CD4-positive, alpha-beta T cell treated with Interleukin-15 for 4 hours (primary cell): ENCODE measurements at regions not wholly inside any gene's neighbourhood (a gene's known extent, or its start where the extent isn't known, plus 50 kb on each side); places are given as distances from the start of the nearest gene placed in this dataset.
A peak's percentile ranks its signal among the peaks of the same experiment; 100 is the strongest.

Experiments
- DNase-seq: peaks from one replicate; pipeline ENCODE4 v3.0.0-alpha.2; 2020; ENCODE audit warnings: low spot score

DNA sequence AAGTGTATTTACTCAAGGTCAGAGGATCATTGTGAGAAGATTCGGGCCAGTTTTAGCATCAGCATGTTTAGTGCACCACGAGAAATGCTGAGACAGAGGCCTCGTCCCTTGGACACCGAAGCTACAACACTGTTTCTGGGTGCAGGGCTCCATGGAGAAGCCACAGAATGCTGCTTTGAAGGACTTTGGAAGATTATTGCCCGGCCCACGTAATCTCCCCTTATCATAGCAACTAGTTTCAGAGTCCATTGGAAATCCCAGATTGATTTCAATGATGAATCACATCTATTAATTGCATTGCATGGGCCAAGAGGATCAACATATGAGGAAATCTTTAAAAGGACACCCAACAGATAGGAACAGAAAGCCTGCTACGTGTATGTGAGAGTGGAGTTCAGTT is 156.0 kb downstream of the MAF start:
- no peak for DNase-seq

DNA sequence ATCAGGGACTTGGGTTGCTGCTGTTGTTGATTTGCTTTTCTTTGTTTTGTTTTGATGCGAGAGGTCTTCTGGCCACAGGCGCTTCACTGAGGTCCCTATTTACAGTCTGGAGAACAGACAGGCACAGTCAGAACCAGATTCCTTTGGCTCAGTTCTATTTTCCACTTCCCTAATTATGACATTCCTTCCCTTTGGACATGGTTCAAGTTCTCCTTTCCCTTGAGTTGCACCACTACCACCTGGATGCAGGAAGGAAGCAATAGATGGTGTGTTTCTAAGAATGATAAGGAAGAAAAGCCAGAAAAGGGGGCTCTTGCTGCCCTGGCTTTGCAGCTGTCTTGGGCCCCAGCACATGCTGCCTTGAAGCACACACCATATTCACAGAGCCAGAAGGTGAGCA is 160.6 kb downstream of the MAF start:
- no peak for DNase-seq

DNA sequence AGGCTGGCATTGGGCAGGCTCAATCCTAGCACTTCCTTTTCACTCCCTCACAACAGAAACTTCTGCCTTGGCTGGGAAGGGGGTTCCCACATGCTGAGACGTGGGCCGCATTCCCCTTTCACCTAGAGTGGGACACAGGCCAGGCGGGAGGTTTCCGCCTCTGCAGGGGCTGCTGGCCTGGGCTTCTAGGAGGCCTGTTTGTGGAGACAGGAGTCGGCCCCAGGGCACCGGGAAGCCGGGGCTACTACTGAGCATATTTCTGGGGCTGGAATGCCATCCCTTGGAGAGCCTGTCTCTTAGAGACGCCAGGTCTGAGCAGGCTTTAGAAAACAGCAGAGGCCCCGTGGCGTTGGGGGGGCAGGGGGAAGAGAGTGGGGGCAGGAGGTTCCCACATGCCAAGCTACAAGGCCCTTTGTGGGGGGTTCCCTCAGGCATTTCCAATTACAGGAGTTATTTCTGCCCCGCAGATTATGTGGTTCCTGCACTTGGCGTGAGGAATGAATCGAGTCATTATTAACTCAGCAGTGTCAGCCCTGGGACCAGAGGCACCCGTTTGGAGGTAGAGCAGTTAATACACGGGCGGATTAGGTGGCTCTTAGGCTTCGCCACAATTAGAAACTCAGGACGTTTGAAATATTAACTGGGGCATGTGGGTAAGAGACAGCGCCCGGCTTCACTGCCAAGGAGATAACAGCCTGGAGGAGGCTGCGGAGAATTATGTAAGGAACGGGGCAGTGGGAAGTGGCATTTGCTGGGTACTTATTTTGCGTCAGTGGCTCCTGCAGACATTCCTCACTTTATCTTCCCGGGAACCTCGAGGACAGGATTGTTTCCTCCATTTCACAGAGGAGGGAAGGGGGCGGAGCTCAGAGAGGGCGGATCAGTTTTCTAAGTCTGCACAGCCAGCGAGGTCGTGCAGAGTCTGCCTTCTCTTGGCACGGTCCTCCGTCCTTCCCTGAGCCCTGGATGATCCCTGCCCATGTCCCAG is 162.5 kb downstream of the MAF start:
- no peak for DNase-seq

DNA sequence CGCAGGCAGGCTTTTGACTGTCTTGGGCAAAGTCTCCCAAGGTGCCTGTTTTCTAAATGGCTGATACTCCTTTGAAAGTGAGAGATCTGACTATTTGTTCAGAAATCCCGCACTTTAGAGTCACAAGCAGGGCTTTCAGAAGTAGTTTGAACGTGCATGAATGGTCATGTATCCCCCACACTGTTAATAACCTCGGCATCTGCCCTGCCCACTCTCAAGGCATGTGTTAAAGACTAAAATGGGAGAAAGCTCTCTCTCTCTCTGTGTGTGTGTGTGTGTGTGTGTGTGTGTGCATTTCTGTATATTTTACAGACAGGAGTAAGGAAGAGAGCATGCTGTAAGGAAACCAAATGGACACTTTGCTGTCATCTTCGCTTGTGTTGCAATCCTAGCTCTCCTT is 163.7 kb downstream of the MAF start:
- no peak for DNase-seq

DNA sequence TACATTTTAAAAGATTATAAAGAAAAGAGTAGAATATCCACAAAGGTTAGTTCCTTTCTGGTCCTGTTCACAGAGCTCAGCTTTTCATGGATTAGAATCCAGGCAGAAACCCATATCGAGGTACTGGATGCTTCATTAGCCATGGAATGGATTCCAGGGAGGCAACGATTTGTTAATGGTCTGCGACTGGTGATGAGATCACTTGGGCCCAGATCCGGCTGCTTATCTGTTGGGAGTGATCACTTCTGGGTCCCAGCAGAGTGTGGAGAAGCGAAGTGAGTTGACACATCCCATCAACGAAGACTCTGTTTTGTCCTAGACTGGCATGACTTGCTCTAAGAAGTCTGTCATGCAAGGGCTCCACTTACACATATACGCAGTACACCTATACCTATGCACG is 165.8 kb downstream of the MAF start:
- DNase-seq: no peak

DNA sequence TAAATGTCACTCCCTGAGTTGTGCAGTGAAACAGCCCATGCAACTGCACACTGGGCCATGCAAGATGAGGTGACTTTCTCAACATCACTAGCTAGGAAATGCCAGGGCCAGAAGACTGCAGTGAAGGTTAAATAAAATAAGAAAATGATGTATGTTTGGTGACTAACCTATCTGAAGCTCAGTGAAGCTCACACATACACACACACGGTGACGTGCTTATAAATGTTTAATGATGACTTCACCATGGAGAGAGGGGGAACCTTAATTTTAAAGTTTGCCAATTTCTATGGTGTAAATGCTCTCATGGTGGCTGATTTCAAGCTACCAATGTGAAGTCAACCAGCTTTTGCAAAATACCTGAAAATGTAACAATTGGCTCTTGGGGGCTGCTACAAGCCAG is 166.4 kb downstream of the MAF start:
- DNase-seq: no peak

DNA sequence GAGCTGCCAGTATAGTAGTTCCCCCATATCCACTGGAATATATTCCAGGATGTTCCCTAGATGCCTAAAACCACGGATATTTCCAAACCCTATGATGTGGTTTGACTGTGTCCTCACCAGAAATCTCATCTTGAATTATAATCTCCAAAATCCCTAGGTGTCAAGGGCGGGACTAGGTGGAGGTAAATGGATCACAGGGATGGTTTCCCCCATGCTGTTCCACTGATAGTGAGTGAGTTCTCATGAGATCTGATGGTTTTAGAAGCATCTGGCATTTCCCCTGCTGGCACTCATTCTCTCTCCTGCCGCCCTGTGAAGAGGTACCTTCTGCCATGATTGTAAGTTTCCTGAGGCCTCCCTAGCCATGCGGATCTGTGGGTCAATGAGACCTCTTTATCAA is 168.6 kb downstream of the MAF start:
- DNase-seq: no peak

DNA sequence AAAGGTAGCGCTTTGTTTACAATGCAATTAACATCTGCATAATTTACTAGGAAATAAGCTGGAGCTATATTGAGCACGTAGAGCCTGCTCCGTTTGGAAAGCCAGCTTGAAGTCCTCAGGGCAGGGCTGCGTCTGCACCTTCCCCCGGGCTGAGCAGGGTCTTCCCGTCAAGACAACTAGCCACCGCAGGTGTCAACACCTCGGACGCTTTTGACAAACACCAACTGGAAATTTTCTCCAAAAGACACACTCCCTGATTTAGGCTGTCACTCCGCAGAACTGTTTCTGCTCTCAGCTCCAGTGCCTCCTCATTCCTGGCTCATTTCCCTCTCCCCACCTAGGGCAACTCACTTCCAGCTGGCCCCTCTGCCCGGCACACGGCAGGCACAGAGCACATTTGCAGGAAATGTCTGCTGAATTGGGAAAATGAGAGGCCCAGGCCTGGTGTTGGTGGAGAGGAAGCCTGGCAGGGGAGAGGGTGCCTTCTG is 170.3 kb downstream of the MAF start:
- DNase-seq: no peak

DNA sequence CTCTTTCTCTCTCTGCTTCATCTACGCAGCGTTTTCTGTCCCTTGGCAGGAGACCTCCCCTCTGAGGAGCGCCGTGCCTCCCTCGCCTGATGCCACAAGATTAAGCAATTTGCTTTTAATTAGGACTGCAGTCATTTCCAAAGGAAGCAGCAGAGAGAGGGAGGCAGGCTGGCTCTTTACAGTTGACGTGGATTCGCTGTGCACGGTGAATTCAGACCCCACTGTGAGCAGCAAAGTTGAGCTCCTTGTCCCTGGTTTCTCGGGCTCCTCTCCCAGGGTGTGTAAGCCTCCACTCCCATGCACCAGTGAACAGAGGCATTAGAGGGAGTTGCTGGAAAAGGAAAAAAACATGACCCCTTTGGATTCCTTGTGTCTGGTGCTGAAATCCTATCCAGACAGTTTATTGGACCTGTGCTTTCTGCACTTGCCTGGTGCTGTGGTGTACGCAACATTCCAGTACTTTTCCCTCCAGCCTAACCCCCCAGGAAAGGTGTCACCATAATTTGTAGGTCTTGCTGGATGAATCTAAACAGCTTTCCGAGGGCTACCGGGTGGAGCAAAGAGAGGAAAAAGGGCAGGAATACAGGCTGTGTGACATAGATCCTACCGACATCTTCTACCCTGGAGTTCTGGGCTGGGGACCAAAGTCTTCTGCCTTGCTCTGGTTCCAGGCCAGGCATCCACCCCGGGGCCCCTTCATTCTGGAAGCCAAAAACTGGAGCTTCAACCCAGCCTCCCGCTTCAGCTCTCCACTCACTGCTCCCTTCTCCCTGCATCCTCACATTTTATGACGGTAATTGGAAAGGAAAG is 171.0 kb downstream of the MAF start:
- DNase-seq: no peak

DNA sequence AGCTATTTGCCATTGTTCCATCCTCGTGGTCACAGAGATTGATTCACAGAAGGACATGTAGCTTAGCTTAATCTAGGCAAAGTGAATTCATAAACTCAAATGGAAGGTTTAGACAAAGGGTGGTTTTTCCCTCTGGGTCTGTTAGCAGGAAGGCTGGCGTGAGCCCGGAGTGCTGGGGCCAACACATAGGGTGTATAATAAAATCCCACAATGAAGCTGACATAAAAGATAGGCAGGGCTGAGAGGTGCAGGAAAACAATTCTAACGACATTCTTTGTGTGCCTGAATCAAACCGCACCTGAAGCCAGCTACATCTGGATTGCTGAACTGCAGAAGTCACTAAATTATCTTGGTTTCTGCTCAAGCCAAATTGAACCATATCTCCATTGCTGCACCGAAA is 173.9 kb downstream of the MAF start:
- DNase-seq: no peak

DNA sequence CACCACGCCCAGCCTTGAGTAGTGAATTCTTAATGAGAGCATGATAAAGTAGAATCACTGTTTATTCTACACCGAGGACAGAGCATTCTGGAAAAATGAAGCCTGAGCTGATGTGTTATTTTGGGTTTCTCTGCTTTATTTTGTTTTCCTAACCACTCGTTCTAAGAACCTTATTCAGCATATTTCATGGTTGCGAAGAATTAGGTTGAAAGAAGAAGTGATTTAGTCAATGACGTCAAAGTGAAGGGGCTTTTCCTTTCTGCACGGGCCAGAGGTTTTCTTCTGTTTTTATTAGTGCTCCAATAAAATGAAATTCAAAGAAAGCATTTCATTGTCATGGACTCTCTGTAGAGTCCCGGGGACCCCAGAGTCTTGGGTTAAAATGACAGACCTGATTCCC is 178.5 kb downstream of the MAF start:
- DNase-seq: no peak

DNA sequence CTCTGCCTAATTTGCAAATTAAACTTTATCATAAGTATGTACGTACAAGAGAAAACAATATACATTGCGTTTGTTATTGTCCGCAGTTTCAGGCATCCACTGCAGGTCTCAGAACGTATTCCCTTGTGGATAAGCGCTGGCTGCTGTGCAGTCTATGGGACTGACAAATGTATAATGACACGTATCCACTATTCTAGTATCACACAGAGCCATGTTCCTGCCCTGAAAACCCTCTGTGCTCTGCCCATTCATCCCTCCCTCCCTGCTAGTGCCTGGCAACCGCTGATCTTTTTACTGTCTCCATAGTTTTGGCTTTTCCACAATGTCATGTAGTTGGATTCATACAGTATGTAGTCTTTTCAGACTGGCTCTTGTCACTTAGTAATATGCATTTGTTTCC is 179.4 kb downstream of the MAF start:
- DNase-seq: no peak

DNA sequence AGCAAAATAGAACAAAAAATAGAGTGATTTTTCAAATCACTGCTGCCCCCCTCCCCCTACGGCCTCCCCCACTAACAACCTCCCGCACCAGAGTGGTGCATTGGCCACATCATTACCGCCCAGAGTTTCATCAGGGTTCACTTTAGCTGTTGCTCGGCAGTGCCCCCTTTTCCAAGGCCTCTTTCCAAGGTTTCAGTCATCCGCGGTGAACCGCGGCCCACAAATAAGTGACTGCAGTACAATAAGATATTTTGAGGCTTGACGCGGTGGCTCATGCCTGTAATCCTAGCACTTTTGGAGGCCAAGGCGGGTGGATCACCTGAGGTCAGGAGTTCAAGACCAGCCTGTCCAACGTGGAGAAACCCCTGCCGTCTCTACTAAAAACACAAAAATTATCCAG is 180.0 kb downstream of the MAF start:
- no peak for DNase-seq

DNA sequence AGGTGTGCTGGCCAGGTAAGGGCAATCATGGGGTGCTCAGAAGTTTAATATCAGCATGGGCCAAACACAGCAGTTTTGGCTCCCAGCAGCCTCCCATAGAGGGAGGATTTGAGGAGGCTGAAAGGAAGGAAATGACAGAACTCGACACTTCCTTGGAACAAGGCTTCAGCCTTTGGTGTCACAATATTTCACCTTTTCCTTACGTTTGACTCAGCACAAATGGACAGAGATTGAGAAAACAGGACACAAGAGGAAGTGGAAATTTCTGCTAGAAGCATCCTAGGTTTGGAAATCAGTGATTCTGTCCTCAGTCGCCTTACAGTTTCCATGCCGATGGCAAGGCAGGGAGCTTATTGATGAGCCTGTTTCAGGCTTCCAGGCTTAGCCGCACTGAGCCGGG is 181.4 kb downstream of the MAF start:
- no peak for DNase-seq

DNA sequence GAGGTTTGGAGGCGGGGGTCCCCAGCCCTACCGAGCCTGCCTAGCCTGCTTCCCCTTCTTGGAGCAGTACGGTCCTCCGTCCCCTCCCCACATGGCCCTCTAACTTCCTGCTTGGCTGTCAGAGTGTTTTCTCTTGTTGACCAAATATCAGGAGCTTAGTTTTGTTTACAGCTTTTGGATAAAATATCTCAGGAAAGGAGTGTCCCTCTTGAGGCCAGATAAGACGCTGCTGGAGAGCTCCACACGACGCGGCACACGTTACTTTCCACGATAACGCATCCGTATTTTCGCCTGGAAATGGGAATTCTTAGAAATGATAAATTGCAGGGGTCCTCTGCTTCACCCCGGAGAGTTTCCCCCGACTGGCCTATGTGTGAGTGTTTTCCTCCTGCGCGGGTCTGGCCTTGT is 182.9 kb downstream of the MAF start:
- no peak for DNase-seq

DNA sequence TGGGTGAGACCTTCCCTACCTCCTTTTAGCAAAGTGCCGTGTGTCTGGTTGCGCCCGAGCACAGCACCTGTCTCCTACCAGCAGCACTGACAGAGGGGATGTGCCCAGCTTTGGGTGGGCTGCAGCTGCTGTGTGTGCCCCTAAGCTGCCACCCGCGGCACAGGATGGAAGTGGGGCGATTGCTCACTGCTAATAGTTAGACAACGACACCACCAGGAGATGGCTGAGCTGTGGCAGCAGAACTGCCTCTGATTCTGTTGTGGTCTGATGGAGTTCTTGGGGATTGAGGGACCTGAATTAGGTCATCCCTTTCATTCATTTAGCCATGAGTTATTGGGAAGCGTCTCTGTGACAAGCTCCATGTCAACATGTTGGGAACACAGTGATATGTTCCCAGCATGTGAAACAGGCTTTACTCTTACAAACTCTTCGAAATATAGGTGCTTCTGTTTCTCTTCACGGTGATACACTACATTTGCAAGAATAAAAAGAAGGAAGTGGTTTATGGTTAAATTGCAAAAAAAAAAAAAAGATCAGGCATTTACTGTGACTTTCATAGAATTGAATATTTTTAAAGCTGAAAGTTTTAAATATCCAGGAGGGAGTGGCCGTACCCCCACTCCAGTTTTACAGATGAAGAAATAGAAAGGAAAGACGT is 184.4 kb downstream of the MAF start:
- DNase-seq: peak; percentile 20

DNA sequence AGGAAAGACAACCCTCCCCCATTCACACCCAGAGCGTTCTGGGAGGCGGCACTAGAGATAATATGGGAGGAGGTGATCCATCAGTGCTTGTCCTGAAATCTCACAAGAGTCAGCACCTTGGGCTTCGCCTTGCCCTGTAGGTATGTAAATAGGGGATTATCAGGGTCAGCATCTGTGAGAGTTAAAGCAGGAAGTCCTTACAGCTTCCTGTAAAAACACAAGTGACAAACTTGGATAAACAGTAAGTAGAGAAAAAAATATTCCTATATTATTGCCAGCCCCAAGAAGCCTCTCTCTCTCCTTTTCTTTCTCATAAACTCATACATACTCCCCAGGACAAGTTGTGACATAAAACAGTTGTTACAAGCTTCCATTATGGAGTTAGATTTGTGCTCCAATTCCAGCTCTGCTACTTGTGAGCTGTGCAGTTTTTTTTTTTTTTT is 187.7 kb downstream of the MAF start:
- no peak for DNase-seq

DNA sequence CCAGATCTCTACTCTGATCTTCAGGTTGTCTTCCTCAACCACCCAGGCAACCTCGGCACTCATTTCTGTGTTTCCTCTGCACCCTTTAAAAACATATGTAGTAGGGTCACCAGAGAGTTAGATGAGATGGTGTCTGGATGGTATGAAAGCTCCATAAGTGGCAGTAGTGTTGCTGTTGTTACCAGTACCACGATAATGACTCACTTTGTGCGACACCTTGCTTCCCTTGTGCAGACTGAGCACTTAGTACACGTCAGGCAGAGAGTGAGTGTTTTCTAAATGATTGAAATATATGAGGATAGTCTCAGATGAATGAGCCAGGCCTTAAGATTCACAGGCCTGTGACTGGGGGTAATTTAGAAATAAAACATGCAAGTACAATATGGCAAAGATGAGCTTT is 188.7 kb downstream of the MAF start:
- DNase-seq: no peak

DNA sequence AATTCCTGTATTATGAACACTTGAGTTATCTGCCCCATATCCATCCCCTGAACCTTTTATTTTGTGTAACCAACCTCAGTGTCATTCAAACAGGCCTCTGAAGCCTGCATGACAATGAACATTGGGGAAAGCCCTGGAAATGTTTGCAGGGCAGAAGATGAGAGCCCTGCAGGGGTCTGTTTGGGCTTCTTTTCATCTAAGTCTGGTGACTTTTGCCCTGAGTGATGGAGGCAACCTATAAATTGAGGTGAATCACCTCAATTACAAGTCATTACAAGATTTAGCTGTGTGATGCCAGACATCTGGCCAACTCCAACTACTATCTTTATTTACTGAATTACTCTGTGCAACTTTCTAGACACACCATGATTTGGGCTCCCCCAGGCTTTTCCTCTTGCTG is 189.2 kb downstream of the MAF start:
- no peak for DNase-seq

DNA sequence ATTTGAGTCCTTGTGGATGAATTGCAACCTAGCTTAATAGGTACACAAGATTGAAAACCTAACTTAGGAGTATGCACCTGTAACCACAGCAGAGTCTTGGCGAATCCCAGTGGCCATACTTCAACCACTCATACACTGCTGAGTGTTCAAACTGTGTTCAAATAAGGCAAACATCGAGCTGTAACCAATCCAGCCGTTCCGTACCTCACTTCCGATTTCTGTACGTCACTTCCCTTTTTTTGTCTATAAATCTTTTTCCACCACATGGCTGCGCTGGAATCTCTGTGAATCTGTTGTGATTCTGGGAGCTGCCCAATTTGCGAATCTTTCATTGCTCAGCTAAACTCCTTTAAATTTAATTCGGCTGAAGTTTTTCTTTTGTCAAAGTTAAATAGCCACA is 190.6 kb downstream of the MAF start:
- DNase-seq: no peak

DNA sequence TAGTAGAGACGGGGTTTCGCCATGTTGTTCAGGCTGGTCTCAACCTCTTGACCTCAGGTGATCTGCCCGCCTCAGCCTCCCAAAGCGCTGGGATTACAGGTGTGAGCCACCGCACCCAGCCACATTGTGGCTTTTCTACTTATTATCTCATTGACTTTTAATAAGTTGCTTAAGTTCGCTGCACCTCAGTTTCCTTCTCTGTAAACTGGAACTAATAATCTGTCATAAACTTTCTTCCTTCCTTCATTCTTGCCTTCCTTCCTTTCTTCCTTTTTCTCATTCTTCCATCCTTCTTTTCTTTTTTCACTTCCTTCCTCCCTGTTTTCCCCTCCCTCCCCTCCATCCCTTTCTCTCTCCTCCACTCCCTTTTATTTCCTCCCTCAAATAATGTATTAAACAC is 192.2 kb downstream of the MAF start:
- DNase-seq: no peak

DNA sequence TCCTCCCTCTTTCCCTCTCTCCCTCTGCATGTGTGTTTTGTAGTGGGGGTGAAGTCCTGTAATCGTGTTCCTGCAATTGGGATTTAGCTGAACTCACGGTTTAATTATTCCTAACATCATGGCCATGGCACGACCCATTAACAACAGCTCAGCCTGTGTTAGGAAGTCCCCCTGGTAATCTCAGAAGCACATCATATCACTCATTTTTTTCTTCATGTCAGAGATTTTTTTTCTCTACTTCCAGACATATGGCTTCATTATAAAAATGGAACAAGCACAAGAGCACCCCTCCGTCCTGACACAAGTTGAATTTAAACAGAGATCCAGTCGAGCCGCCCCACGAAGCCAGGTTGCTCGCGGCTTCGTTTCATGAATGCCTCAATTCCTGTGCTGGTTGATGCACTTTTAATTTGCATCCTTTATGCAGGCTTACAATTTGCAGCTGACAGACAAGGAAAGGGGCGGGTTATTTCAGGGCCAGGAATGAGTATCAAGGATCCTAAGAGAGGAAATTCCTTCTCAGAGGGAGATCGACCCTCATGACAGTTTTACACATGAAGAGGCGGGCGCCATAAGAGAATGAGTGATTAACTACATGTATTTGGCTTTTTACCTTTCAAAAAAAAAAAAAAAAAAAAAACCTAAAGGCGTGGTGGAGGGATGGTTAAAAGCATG is 192.9 kb downstream of the MAF start:
- DNase-seq: no peak
